GM19240 (cell line): ENCODE measurements at regions not wholly inside any gene's neighbourhood (a gene's known extent, or its start where the extent isn't known, plus 50 kb on each side); places are given as distances from the start of the nearest gene placed in this dataset.
"Not testable (repeated sequence)": the region's sequence is repeated elsewhere in the genome, so short reads cannot be mapped to it uniquely, and the experiment has no call there.

ENCODE experiments used
- DNase-seq: peaks from one replicate; pipeline ENCODE4 v3.0.0; 2011; ENCODE audit warnings: low spot score; ENCODE audit not compliant: insufficient read length

- DNase-seq, result no peak
These were observed 118.8 kb upstream of the CADM1 start for GRCh38 chr11:115623021-115623451.

DNA sequence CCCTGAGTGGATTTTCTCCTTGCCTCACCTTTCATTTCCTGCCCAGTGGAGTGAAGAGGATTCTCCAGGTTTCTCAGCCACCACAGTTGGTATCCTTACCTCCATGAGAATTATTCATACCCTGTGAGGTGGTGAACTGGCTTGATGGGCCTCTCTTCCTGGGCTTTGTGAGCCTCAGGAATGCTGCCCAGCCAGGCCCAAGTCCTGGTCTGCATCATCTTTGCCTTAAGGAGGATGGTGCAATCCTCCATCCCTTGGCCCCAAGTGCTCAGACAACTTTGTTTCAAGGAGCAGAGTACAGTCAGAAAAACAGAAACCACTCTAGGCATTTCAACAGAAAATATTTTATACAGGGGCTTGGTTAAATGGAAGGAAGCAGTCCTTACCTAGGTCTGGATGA is 114.2 kb upstream of the CADM1 start:
- DNase-seq, result no peak

GRCh38 chr11:115617767-115618166 is 113.6 kb upstream of the CADM1 start:
- no peak for DNase-seq

- DNase-seq, result no peak
These were observed 112.8 kb upstream of the CADM1 start for GRCh38 chr11:115616971-115617370.

GRCh38 chr11:115613986-115614632 is 109.9 kb upstream of the CADM1 start:
- DNase-seq, result no peak

GRCh38 chr11:115613004-115613403 is 108.8 kb upstream of the CADM1 start:
- no peak for DNase-seq

DNA sequence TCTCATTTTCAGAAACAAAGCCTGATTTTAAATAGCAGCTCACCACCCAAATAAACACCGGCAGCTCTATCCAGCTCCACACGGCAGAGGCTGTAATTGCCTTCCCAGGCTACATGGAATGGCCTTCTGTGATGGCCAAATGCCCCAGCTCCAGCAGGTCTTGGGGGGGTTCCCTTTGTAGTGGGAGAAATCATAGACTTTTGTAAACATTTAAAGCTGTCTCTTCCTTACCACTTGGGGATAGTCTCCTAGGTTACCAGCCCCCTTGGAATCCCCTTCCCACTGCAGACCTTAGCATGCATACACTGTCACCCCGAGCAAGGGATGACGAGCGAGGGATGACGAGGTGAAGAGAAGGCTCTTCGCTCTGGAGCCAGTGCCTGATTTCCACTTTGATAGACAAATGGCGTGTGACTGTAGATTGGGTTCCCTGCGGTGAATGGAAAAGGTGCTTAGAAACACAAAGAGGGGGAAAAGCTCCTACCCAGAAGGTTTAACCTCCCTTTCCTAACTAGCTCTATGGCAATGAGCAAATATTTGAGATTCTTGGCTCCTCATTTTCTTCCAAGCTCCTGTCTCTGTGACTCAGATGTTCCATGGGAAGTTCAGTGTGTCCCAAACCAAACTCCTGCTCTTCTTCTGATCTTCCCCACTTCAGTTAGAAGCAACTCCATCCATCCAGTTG is 108.0 kb upstream of the CADM1 start:
- no peak for DNase-seq

DNA sequence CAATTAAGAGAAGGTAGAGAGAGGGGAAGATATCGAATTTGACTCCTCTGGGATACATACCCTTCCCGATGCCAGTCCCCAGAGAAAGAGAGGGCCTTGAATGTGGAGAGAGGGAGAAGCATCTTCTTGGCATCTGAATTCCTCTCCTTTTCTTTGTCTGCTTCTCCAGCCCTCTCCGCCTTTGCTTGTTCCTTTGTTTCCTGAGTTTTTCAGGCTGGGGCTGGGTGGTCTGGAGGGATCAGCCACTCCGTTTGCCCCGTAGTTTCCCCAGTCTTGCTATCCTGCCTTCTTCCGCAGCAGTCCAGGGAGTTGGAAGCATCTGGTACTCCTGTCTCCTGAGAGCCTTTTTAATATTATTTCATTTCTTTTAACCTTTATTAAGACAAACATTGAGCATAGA is 107.1 kb upstream of the CADM1 start:
- no peak for DNase-seq

GRCh38 chr11:115610908-115611307 is 106.7 kb upstream of the CADM1 start:
- no peak for DNase-seq

DNA sequence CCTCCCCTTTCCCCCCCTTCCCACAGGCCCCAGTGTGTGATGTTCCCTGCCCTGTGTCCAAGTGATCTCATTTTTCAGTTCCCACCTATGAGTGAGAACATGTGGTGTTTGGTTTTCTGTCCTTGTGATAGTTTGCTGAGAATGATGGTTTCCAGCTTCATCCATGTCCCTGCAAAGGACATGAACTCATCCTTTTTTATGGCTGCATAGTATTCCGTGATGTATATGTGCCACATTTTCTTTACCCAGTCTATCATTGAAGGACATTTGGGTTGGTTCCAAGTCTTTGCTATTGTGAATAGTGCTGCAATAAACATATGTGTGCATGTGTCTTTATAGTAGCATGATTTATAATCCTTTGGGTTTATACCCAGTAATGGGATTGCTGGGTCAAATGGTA is 106.0 kb upstream of the CADM1 start:
- not testable (repeated sequence) for DNase-seq

DNA sequence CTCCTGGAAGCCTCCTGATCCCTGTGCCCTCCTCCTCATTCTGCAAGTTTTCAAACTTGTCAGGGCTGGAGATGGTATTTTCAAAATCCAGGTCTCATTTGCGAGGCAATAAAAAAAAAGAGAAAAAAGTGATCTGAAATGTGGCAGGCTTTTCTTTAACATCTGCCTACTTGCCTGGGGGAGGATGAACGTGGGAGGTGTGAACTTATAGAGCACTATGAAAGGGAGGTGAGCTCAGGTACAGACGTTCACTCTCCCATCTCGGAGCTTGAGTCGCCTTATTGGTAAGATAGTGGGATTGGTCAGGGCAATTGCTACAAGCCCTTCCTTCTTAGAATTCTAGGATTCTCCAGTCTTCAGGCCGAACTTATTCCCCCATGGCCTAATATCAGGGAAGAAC is 104.8 kb upstream of the CADM1 start:
- no peak for DNase-seq

- DNase-seq, result no peak
These were observed 103.5 kb upstream of the CADM1 start for GRCh38 chr11:115607621-115608221.

DNA sequence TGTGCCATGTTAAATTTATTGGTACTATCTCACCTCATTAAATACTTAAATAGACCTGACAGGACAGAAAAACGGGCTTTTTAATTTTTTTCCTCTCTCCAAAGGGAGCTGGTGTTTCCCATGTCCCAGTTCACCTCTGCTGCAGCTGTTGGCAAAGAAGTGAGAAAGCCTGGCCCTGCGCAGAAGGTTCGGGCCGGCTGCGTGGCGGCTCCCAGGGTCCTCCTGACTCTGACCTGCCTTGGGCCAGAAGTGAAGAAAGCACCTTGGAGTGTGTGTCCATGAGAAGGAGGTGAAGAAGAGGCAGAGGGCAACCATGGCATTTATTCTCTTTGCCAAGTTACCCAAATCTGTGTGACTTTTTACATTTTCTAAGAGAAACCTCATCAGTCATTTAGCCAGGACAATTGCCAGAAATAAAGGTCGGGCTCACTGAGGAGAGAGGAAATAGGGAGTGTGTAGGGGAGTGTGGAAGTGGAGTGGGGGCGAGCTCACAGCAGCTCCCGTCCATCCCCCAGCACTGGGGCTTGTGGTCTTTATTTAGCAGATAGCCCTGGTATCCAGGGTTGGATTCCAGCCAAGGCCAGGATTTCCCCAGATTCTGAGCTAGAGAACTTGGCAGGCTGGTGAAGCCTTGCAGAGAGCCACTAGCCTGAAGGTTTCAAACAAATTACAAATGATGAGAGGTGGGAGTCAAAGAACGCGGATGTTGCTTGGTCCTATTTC is 102.4 kb upstream of the CADM1 start:
- no peak for DNase-seq

GRCh38 chr11:115605871-115606497 is 101.8 kb upstream of the CADM1 start:
- no peak for DNase-seq

DNA sequence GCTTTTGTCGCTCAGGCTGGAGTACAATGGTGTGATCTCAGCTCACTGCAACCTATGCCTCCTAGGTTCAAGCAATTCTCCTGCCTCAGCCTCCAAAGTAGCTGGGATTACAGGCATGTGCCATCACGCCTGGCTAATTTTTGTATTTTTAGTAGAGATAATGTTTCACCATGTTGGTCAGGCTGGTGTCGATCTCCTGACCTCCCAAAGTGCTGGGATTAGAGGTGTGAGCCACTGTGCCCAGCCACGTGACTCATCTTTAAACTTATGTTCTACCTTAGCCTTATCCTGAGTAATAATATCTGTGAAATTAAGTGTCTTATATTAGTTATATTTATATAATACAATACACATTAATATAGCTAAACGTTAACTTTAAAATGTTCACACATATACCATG is 101.2 kb upstream of the CADM1 start:
- not testable (repeated sequence) for DNase-seq

GRCh38 chr11:115599125-115599524 is 94.9 kb upstream of the CADM1 start:
- DNase-seq, result no peak

- no peak for DNase-seq
These were observed 94.2 kb upstream of the CADM1 start for GRCh38 chr11:115598257-115598901.

DNA sequence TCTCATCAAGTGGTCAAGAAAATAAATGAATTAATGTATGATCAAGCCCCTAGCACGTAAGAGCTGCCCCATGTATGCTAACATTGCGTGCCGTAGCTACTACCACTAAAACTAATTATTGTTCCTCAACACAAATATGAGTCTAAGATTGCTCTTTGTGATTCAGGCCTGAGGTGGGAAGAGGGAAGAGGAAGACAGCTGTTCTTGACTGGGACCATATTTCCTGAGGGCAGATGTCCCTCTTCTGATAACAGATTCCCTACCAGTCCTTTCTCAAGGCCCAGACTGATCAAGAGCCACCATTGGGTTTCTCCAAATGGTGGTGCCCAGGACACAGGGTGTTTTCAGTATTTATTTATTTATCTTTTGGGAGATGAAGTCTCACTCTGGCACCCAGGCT is 87.2 kb upstream of the CADM1 start:
- no peak for DNase-seq

GRCh38 chr11:115590254-115590653 is 86.0 kb upstream of the CADM1 start:
- no peak for DNase-seq

- DNase-seq, result no peak
These were observed 83.6 kb upstream of the CADM1 start for GRCh38 chr11:115587718-115588342.
